Natural killer cell (primary cell): ENCODE measurements at regions not wholly inside any gene's neighbourhood (a gene's known extent, or its start where the extent isn't known, plus 50 kb on each side); places are given as distances from the start of the nearest gene placed in this dataset.

Experiments
- ATAC-seq, 3 donors: fragments of 150-1000 bp in 2 of 3; fragments of 200-7000 bp in 1 of 3; cut with Tn5 transposase; 1 replicate in 1 of 3; 2 replicates in 2 of 3; pipeline ENCODE4 v1.10.0; 2021; ENCODE audit warnings: mild to moderate bottlenecking in 2 of 3, moderate library complexity in 2 of 3
- DNase-seq, 2 donors: peaks; one replicate each; pipeline versions ENCODE4 v3.0.0 to v3.0.0-alpha.2; 2013 to 2021; ENCODE audit warnings: mixed read lengths in 1 of 2
- H3K27ac ChIP-seq: one replicate; pipeline ENCODE4 v1.5.1; 2013; ENCODE audit warnings: mild to moderate bottlenecking, low read length
- H3K27me3 ChIP-seq: one replicate; pipeline ENCODE4 v1.6.1; 2013; ENCODE audit warnings: low read length; ENCODE audit not compliant: control insufficient read depth, insufficient read depth
- H3K36me3 ChIP-seq: one replicate; pipeline ENCODE4 v1.6.1; 2013; ENCODE audit warnings: low read length; ENCODE audit not compliant: control insufficient read depth, insufficient read depth
- H3K4me1 ChIP-seq: one replicate; pipeline ENCODE4 v1.6.1; 2013; ENCODE audit warnings: low read length; ENCODE audit not compliant: control insufficient read depth, insufficient read depth
- H3K4me3 ChIP-seq: one replicate; pipeline ENCODE4 v1.5.1; 2013; ENCODE audit warnings: low read length
- H3K9me3 ChIP-seq: one replicate; pipeline ENCODE4 v1.6.1; 2013; ENCODE audit warnings: low read length; ENCODE audit not compliant: control insufficient read depth, insufficient read depth
- H3K27ac Mint-ChIP-seq, 2 donors: one replicate each; pipeline ENCODE4 v1.8.0; 2022; ENCODE audit warnings: mild to moderate bottlenecking in 2 of 2, mixed read lengths in 2 of 2, moderate library complexity in 1 of 2
- H3K27me3 Mint-ChIP-seq, 2 donors: one replicate each; pipeline ENCODE4 v1.8.0; 2022; ENCODE audit warnings: low read depth in 2 of 2, mixed read lengths in 2 of 2
- H3K36me3 Mint-ChIP-seq: one replicate; pipeline ENCODE4 v1.8.0; 2022; ENCODE audit warnings: mixed read lengths
- H3K4me1 Mint-ChIP-seq, 2 donors: one replicate each; pipeline ENCODE4 v1.8.0; 2022; ENCODE audit warnings: mixed read lengths in 2 of 2
- H3K4me3 Mint-ChIP-seq: one replicate; pipeline ENCODE4 v1.8.0; 2022; ENCODE audit warnings: mild to moderate bottlenecking, moderate library complexity, mixed read lengths
- H3K9me3 Mint-ChIP-seq, 2 donors: one replicate each; pipeline ENCODE4 v1.8.0; 2022; ENCODE audit warnings: mixed read lengths in 2 of 2
- WGBS: methylation state at CpG from one replicate; pipeline ENCODE4 v1.1.7; 2013; ENCODE audit warnings: missing lambda C conversion rate; ENCODE audit not compliant: insufficient coverage; 5-methylcytosine and 5-hydroxymethylcytosine counted together
- intact Hi-C: fragments of 100-400 bp; cut with micrococcal nuclease; formaldehyde crosslinking; loops from one replicate; pipeline ENCODE4 v1.14.2; 2022
- TF ChIP-seq, protein P1 (sequence below): fragments of 200-600 bp; IDR thresholded peaks from one replicate; pipeline ENCODE4 v1.8.0; 2022; ENCODE audit warnings: antibody characterized with exemption

DNA sequence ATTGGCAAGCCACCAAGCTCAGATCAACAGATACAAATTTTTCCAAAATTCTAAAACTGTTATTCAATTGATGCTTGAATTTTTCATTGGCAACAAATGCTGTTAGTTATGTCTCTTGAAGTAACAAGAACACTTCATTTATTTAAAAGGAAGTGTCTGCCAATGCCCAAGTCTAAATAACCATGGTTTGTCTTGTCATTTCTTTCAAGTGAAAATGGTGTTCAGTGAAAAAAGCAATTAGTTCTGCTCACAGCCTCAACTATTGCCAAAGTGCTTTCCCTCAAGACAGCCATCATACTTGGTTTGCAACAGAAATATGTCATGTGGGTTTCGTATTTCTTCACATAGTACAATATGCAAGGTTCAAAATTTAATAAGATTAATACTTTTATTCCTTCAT, 312.6 kb upstream of the LMCD1 start:
- no peaks in the 10 kb centered on the region for H3K9me3 ChIP-seq
- Mint-ChIP-seq H3K27ac (no peak overlapping the region), H3K27me3 (peaks cover 2 to 13% of the 10 kb centered on the region in 2 donors), H3K36me3 (no peaks in the 10 kb centered on the region), H3K9me3 (peaks cover 6 to 7% of the 10 kb centered on the region in 2 donors), H3K4me1 (no peaks in the 10 kb centered on the region), H3K4me3 (no peak overlapping the region)
- WGBS = no CpG with 5 or more reads among the region's 1 CpG
- H3K4me1 ChIP-seq = no peaks in the 10 kb centered on the region
- H3K27me3 ChIP-seq = no peaks in the 10 kb centered on the region
- H3K4me3 ChIP-seq = no peak overlapping the region
- ATAC-seq (no peak), DNase-seq (no peak)
- TF ChIP-seq, protein P1, sequence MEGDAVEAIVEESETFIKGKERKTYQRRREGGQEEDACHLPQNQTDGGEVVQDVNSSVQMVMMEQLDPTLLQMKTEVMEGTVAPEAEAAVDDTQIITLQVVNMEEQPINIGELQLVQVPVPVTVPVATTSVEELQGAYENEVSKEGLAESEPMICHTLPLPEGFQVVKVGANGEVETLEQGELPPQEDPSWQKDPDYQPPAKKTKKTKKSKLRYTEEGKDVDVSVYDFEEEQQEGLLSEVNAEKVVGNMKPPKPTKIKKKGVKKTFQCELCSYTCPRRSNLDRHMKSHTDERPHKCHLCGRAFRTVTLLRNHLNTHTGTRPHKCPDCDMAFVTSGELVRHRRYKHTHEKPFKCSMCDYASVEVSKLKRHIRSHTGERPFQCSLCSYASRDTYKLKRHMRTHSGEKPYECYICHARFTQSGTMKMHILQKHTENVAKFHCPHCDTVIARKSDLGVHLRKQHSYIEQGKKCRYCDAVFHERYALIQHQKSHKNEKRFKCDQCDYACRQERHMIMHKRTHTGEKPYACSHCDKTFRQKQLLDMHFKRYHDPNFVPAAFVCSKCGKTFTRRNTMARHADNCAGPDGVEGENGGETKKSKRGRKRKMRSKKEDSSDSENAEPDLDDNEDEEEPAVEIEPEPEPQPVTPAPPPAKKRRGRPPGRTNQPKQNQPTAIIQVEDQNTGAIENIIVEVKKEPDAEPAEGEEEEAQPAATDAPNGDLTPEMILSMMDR = no peak
- H3K27ac ChIP-seq = no peak overlapping the region
- intact Hi-C loops = no loop called here
- no peaks in the 10 kb centered on the region for H3K36me3 ChIP-seq

DNA sequence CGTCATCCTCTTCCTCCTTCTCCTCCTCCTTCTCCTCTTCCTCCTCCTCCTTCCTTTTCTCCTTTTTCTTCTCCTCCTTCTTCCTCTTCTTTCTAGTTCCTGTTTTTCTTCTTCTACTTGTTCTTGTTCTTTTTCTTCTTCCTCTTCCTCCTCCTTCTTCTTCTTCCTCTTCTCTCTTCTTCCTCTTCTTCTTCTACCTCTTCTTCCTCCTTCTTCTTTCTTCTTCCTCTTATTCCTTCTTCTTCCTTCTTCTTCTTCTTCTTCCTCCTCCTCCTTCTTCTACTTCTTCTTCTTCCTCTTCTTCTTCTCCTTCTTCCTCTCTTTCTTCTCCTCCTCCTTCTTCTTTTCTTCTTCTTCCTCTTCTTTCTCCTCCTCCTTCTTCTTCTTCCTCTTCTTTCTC, 310.2 kb upstream of the LMCD1 start:
- no peaks in the 10 kb centered on the region for H3K27me3 ChIP-seq
- H3K4me3 ChIP-seq = no peak overlapping the region
- Mint-ChIP-seq H3K9me3 (peaks cover 6 to 13% of the 10 kb centered on the region in 2 donors), H3K4me1 (no peaks in the 10 kb centered on the region), H3K36me3 (no peaks in the 10 kb centered on the region), H3K4me3 (no peak overlapping the region), H3K27me3 (peaks cover 5 to 13% of the 10 kb centered on the region in 2 donors), H3K27ac (no peak overlapping the region)
- no peaks in the 10 kb centered on the region for H3K9me3 ChIP-seq
- no peaks in the 10 kb centered on the region for H3K36me3 ChIP-seq
- TF ChIP-seq, protein P1 = no peak
- H3K27ac ChIP-seq = no peak overlapping the region
- H3K4me1 ChIP-seq = no peaks in the 10 kb centered on the region
- intact Hi-C loops = no loop called here
- WGBS = 82% methylated on average over 1 of the region's 1 CpG
- ATAC-seq (no peak), DNase-seq (no peak)

DNA sequence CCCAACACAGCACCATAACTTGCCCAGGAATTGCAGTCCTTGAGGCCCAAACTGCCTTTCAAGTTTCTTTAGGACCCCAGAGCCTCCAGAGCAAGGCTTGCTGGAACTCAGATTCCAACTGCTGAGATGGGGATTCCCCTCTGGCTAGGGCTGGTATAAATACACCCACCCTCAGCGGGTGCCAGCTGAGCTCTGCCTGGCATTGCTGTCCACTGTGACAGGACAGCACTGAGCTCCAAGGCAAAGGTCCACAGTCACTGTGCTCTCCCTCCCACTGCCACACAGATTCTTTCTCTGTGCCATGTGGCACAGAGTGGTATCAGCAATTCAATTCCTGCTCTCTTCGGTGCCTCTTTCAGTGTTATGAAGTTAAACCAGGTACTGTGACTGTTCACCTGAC, 304.2 kb upstream of the LMCD1 start:
- Histone ChIP-seq H3K27me3 (no peaks in the 10 kb centered on the region), H3K4me1 (no peaks in the 10 kb centered on the region), H3K9me3 (no peaks in the 10 kb centered on the region), H3K4me3 (no peak overlapping the region), H3K27ac (no peak overlapping the region), H3K36me3 (no peaks in the 10 kb centered on the region)
- TF ChIP-seq, protein P1 = no peak
- Mint-ChIP-seq H3K9me3 (peaks cover 0 to 7% of the 10 kb centered on the region in 2 donors), H3K4me1 (no peaks in the 10 kb centered on the region), H3K36me3 (no peaks in the 10 kb centered on the region), H3K27ac (no peak overlapping the region), H3K4me3 (no peak overlapping the region), H3K27me3 (peaks cover under 1 to 5% of the 10 kb centered on the region in 2 donors)
- 91% methylated on average over 2 of the region's 2 CpGs for WGBS
- no peak for ATAC-seq
- DNase-seq = no peak
- intact Hi-C loops = no loop called here

DNA sequence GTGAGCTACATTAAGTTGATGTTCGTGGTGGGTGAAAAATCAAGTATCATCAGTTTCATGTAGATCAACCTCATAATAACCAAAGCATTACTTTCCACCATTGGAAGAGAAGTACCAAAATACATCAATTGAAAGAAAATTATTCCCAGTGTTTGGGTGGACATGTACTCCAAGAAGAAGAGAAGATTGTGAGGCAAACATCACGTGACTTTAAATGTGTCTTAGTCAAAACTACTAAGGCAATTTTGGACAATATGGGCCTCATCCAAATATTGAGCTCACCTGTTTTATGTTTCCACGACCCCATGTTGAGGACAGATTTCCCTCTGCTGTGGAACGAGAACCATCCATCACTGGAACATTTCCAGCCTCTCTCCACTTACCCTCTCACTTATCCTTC, 303.0 kb upstream of the LMCD1 start:
- DNase-seq = no peak
- H3K9me3 ChIP-seq = no peaks in the 10 kb centered on the region
- peaks cover 0 to 6% of the 10 kb centered on the region in 2 donors for H3K9me3 Mint-ChIP-seq
- no peak overlapping the region for H3K4me3 Mint-ChIP-seq
- H3K36me3 Mint-ChIP-seq = no peaks in the 10 kb centered on the region
- intact Hi-C loops = no loop called here
- H3K27ac ChIP-seq = no peak overlapping the region
- no peaks in the 10 kb centered on the region for H3K27me3 ChIP-seq
- no peak for ATAC-seq
- no peaks in the 10 kb centered on the region for H3K4me1 Mint-ChIP-seq
- H3K4me1 ChIP-seq = no peaks in the 10 kb centered on the region
- H3K27ac Mint-ChIP-seq = no peak overlapping the region
- no peak overlapping the region for H3K4me3 ChIP-seq
- peaks cover 0 to 2% of the 10 kb centered on the region in 2 donors for H3K27me3 Mint-ChIP-seq
- 90% methylated on average over 2 of the region's 4 CpGs for WGBS
- no peaks in the 10 kb centered on the region for H3K36me3 ChIP-seq
- TF ChIP-seq, protein P1 = no peak
